Body of pancreas (tissue), 4 donors: ENCODE measurements at regions not wholly inside any gene's neighbourhood (a gene's known extent, or its start where the extent isn't known, plus 50 kb on each side); places are given as distances from the start of the nearest gene placed in this dataset.

ENCODE experiments used
- ATAC-seq: fragments of 150-250 bp; one replicate; pipeline ENCODE4 v1.9.1; 2016
- DNase-seq, 4 donors: peaks; one replicate each; pipeline ENCODE4 v3.0.0-alpha.2; 2019
- H3K27ac ChIP-seq, 4 donors: fragments of 200-600 bp; sonication (generic); 1 replicate in 3 of 4; 2 replicates in 1 of 4; pipeline versions ENCODE4 v1.5.1 to v1.6.1; 2016 to 2019; ENCODE audit warnings: mild to moderate bottlenecking in 1 of 4, mixed read lengths in 1 of 4, moderate library complexity in 1 of 4
- H3K27me3 ChIP-seq, 2 donors: fragments of 200-600 bp; sonication (generic); one replicate each; pipeline ENCODE4 v1.6.0; 2016; ENCODE audit warnings: mild to moderate bottlenecking in 1 of 2
- H3K36me3 ChIP-seq, 2 donors: fragments of 200-600 bp; sonication (generic); replicated peaks in 1 of 2; 2 replicates each; pipeline ENCODE4 v1.5.1; 2016; ENCODE audit warnings: low read depth in 2 of 2; ENCODE audit not compliant: insufficient read depth in 1 of 2
- H3K4me1 ChIP-seq: fragments of 200-600 bp; sonication (generic); one replicate; pipeline ENCODE4 v1.6.0; 2016
- H3K4me3 ChIP-seq, 2 donors: fragments of 200-600 bp; sonication (generic); 1 replicate in 1 of 2; 2 replicates in 1 of 2; pipeline ENCODE4 v1.5.1; 2016 to 2019
- H3K9me3 ChIP-seq, 3 donors: fragments of 200-600 bp; sonication (generic); 1 replicate in 2 of 3; 2 replicates in 1 of 3; pipeline ENCODE4 v1.5.1; 2016
- POLR2A ChIP-seq, 3 donors: fragments of 450-650 bp; IDR thresholded peaks; one replicate each; pipeline ENCODE4 v1.6.1; 2016; ENCODE audit warnings: antibody characterized with exemption in 3 of 3, mild to moderate bottlenecking in 2 of 3
- WGBS, 2 donors: methylation state at CpG; one replicate each; pipeline ENCODE4 v1.1.5; 2017; 5-methylcytosine and 5-hydroxymethylcytosine counted together
- intact Hi-C: fragments of 100-400 bp; cut with DNase I; formaldehyde crosslinking; loops from one replicate; pipeline ENCODE4 v1.15.1; 2023
- TF ChIP-seq, protein P1 (sequence below), 7 experiments: fragments of 450-650 bp in 4 of 7; fragments of 200-600 bp in 3 of 7; sonication (generic) in 3 of 7; IDR thresholded peaks; one replicate each; pipeline ENCODE4 v1.5.1; 2016 to 2019; ENCODE audit warnings: antibody characterized with exemption in 7 of 7

DNA sequence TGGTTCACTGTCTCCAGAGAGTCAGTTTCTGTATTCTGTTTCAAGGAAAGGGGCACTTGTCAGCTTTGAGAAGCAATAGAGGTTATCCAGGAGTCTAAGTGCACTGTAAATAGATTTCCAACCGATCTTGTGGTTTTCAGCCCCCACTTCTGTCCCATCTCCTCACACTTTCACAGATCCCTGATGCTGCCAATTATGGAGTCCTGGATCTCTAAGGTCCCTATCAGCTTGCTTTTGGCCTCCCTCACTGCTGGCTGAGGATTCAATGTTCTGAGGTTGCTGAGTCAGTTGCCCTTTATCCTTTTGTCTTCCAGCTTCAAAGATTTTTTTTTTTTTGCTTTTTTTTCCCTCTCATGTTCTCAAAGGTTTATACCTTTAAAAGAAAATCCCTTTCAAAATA is 98.4 kb downstream of the DIRAS3 start:
- Histone ChIP-seq H3K4me1 (no peaks in the 10 kb centered on the region), H3K36me3 (no peaks in the 10 kb centered on the region), H3K4me3 (no peak overlapping the region), H3K27ac (no peak overlapping the region), H3K27me3 (no peaks in the 10 kb centered on the region), H3K9me3 (no peaks in the 10 kb centered on the region)
- no peak for TF ChIP-seq POLR2A (IDR thresholded peaks at IDR 0.05)
- TF ChIP-seq, protein P1, sequence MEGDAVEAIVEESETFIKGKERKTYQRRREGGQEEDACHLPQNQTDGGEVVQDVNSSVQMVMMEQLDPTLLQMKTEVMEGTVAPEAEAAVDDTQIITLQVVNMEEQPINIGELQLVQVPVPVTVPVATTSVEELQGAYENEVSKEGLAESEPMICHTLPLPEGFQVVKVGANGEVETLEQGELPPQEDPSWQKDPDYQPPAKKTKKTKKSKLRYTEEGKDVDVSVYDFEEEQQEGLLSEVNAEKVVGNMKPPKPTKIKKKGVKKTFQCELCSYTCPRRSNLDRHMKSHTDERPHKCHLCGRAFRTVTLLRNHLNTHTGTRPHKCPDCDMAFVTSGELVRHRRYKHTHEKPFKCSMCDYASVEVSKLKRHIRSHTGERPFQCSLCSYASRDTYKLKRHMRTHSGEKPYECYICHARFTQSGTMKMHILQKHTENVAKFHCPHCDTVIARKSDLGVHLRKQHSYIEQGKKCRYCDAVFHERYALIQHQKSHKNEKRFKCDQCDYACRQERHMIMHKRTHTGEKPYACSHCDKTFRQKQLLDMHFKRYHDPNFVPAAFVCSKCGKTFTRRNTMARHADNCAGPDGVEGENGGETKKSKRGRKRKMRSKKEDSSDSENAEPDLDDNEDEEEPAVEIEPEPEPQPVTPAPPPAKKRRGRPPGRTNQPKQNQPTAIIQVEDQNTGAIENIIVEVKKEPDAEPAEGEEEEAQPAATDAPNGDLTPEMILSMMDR (IDR thresholded peaks at IDR 0.05), result no peak
- DNase-seq, result peak in 1 of 4 donors; percentile 10
- 68 to 80% methylated on average over 1 of the region's 1 CpG for WGBS, 2 donors
- intact Hi-C loops, result no loop called here
- no peak for ATAC-seq

DNA sequence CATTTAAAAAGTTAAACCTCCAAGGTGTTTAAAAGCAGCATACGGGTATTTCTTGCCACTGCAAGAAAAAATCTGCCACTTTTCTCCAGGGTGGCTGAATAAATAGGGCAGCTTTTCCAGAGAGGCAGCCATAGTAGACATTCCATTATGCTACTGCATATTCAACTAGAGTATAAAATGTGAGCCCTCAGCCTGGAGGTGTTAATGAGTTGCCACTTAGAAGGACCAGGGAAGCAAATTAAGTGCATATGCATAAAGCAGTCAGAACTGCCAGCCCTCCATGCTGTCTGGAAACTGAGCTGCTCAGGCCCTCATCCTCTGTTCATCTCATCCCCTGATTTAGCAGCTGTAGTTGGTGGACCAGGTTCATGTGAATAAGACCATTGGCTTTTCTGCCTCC is 99.4 kb downstream of the DIRAS3 start:
- Histone ChIP-seq H3K36me3 (no peaks in the 10 kb centered on the region), H3K27me3 (no peaks in the 10 kb centered on the region), H3K4me1 (no peaks in the 10 kb centered on the region), H3K27ac (no peak overlapping the region), H3K4me3 (no peak overlapping the region), H3K9me3 (no peaks in the 10 kb centered on the region)
- DNase-seq (no peak), ATAC-seq (no peak)
- TF ChIP-seq, protein P1 (IDR thresholded peaks at IDR 0.05), result no peak
- intact Hi-C loops, result no loop called here
- whole genome bisulfite sequencing, 2 donors, result 85 to 90% methylated on average over 1 of the region's 1 CpG

DNA sequence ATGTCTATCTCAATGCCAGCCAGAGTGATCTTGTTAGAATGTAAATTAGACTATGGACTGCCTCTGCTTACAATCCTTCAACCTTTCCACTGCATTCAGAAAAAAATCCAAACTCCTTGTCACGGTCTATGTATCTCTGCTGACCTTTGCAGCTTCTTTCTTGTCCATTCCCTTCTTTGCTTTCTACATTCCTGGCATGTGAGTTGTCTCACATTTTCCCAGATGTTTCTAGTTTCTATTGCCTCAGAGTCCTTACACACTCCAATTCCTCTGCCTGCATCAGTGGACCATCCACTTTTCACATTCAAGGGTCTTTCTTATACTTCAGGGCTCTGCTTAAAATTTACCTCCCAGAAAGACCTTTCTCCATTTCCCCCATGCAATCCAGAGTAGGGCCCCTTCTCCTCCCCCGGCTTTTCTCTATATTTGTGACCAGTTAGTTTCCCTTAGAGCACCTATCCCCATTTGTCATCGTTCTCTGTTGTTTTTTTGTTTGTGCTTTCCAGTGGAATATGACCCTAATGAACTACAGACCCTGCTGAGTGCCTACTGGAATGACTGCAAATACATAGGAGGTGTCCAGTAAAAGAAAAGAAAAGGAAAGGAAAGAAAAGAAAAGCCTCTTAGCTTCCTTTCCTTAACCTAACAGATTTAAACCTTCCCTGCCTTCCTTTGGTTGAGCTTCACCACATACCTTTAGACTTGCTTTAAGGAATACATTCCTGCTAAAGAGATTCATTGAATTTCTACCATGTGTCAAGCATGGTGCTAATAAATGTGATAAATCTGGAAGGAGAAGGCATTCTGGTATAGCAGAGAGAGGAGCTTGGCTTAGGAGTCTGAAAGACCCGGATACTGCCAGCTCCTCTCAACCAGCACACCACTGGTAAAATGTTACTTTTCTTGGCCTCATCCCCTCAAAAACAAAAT is 102.0 kb downstream of the DIRAS3 start:
- no peak for DNase-seq
- intact Hi-C loops, result no loop called here
- Histone ChIP-seq H3K9me3 (no peaks in the 10 kb centered on the region), H3K27me3 (no peaks in the 10 kb centered on the region), H3K36me3 (no peaks in the 10 kb centered on the region), H3K4me3 (no peak overlapping the region), H3K27ac (no peak overlapping the region), H3K4me1 (no peaks in the 10 kb centered on the region)
- WGBS, 2 donors, result 81 to 86% methylated on average over 4 of the region's 4 CpGs
- peak; percentile 33 for ATAC-seq
- TF ChIP-seq, protein P1 (IDR thresholded peaks at IDR 0.05), result no peak
- TF ChIP-seq POLR2A (IDR thresholded peaks at IDR 0.05), result no peak

DNA sequence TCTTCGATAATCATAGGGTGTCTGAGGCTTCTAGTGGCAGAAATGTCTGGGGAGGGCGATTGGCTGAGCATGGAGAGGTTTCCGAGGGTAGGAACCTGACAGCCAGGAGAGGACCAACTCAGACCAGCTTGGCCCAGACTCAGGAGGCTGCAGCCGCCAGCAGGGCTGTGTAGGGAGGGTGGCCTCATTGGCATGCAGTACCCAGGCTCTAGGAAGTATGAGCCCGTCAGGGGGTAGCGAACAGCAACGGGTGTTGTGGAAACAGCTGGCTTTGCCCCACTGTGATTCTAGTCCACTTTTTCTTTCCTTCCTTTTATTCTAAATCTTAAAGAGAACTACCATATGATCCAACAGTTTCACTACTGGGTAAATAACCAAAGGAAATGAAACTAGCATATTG is 103.3 kb downstream of the DIRAS3 start:
- H3K4me1 ChIP-seq, result no peaks in the 10 kb centered on the region
- intact Hi-C loops, result no loop called here
- no peaks in the 10 kb centered on the region for H3K27me3 ChIP-seq
- TF ChIP-seq, protein P1 (IDR thresholded peaks at IDR 0.05), result no peak
- TF ChIP-seq POLR2A (IDR thresholded peaks at IDR 0.05), result no peak
- H3K36me3 ChIP-seq, result no peaks in the 10 kb centered on the region
- no peaks in the 10 kb centered on the region for H3K9me3 ChIP-seq
- no peak overlapping the region for H3K4me3 ChIP-seq
- peak overlapping the region in 1 of 4 donors; percentile 24 for H3K27ac ChIP-seq
- ATAC-seq, result peak; percentile 27
- DNase-seq, result no peak
- 49 to 63% methylated on average over 7 of the region's 7 CpGs for WGBS, 2 donors
